ENCODE measurements at regions not wholly inside any gene's neighbourhood (a gene's known extent, or its start where the extent isn't known, plus 50 kb on each side); places are given as distances from the start of the nearest gene placed in this dataset.

- TF ChIP-seq, protein P1, sequence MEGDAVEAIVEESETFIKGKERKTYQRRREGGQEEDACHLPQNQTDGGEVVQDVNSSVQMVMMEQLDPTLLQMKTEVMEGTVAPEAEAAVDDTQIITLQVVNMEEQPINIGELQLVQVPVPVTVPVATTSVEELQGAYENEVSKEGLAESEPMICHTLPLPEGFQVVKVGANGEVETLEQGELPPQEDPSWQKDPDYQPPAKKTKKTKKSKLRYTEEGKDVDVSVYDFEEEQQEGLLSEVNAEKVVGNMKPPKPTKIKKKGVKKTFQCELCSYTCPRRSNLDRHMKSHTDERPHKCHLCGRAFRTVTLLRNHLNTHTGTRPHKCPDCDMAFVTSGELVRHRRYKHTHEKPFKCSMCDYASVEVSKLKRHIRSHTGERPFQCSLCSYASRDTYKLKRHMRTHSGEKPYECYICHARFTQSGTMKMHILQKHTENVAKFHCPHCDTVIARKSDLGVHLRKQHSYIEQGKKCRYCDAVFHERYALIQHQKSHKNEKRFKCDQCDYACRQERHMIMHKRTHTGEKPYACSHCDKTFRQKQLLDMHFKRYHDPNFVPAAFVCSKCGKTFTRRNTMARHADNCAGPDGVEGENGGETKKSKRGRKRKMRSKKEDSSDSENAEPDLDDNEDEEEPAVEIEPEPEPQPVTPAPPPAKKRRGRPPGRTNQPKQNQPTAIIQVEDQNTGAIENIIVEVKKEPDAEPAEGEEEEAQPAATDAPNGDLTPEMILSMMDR (conservative IDR thresholded peaks at IDR 0.05; ENCODE audit: low read depth, low read length): no peak
- no peak; the same call in 1 of the 2 replicates for TF ChIP-seq CHD1 (IDR thresholded peaks at IDR 0.05; ENCODE audit: low read depth, low read length)
- 0 out of 2 replicates have a peak, but pooled peaks have one; percentile 35 for TF ChIP-seq MAFK (IDR thresholded peaks at IDR 0.05; ENCODE audit: low read depth, low read length)
- TF ChIP-seq BHLHE40 (IDR thresholded peaks at IDR 0.05; ENCODE audit: low read depth, low read length): peak; percentile 32; the same call in 1 of the 2 replicates
- peak; percentile 86 for TF ChIP-seq FOS (IDR thresholded peaks at IDR 0.05; ENCODE audit: low read depth, low read length)
- no peak for TF ChIP-seq RFX5 (IDR thresholded peaks at IDR 0.05; ENCODE audit: low read depth, low read length)
- no peak for TF ChIP-seq POLR2A (IDR thresholded peaks at IDR 0.05; ENCODE audit: low read depth, low read length)
- peak; percentile 37; the same call in 1 of the 2 replicates for TF ChIP-seq NFE2L2 (IDR thresholded peaks at IDR 0.05; ENCODE audit: low read depth, low read length)
- peak; percentile 8 for TF ChIP-seq RCOR1 (IDR thresholded peaks at IDR 0.05; ENCODE audit: insufficient replicate concordance, low read length)
- no peak for TF ChIP-seq CEBPB (IDR thresholded peaks at IDR 0.05; ENCODE audit: low read depth, low read length)
Observed at GRCh38 chr10:14405076-14406065, 74.6 kb upstream of the FRMD4A start.

Data from IMR-90 (cell line).